ENCODE measurements at regions not wholly inside any gene's neighbourhood (a gene's known extent, or its start where the extent isn't known, plus 50 kb on each side); places are given as distances from the start of the nearest gene placed in this dataset.

DNA sequence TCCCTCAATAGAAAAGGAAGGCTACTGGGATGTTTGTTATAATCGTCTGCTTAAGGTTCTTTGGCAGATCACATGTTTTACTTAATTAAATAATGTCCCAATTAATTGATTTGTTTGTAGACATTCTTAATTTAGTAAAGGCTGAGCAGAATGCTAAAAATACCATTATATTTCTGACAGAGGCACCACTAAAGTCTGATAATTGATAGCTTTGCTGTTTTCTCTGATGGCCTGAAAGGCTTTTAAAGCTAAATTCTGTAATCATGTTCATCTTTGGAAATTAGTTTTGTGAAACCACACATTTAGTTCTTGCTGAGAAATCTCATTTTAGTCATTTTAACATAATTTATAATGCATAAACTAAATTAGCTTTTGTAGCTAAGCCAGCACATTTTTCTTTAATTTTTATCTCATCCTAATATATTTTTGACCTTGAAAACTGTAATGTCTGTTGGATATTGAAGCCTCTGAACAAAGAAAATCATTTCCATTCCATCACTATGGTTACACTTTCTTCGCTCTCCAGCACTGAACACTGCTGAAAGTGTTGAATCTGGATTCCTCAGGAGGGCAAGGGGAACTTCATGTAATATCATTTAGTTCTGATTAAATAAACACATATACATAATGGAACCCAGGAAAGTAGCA lies 329.4 kb downstream of the ELAVL2 start:
- Histone ChIP-seq H2AFZ (ENCODE audit: low read length) (no peak overlapping the region), H3K9me3 (ENCODE audit: low read length) (no peaks in the 10 kb centered on the region), H3K79me2 (ENCODE audit: insufficient read depth, low read depth, low read length) (no peaks in the 10 kb centered on the region), H3K4me1 (ENCODE audit: insufficient read depth, low read length, poor library complexity, severe bottlenecking) (no peaks in the 10 kb centered on the region), H3K9me2 (ENCODE audit: insufficient read depth, low read length) (no peaks in the 10 kb centered on the region), H4K20me1 (ENCODE audit: insufficient read depth, low read length) (no peaks in the 10 kb centered on the region), H3K27ac (ENCODE audit: low read depth, low read length, poor library complexity, severe bottlenecking) (no peak overlapping the region), H3K4me2 (ENCODE audit: low read length) (no peak overlapping the region), H3K36me3 (ENCODE audit: insufficient read depth, low read length) (no peaks in the 10 kb centered on the region), H3K4me3 (ENCODE audit: low read depth, low read length, poor library complexity, severe bottlenecking) (no peak overlapping the region)
- DNase-seq (ENCODE audit: low spot score), result no peak
- TF ChIP-seq CTCF (conservative IDR thresholded peaks at IDR 0.05; ENCODE audit: low read length) (no peak), EZH2phosphoT487 (IDR thresholded peaks at IDR 0.05; ENCODE audit: borderline replicate concordance, low read depth, low read length) (no peak)
- CTCF ChIA-PET (ENCODE audit: unreplicated experiment), result no interaction called here
- POLR2A ChIA-PET, result no interaction called here
- BruUV-seq (replicated peaks), result no TSS peak
- intact Hi-C loops (cut with micrococcal nuclease; ENCODE audit: unreplicated experiment), result loop anchor here (10.0 kb wide), 1 partner anchor 372 kb away; no protein-coding TSS in a partner anchor

DNA sequence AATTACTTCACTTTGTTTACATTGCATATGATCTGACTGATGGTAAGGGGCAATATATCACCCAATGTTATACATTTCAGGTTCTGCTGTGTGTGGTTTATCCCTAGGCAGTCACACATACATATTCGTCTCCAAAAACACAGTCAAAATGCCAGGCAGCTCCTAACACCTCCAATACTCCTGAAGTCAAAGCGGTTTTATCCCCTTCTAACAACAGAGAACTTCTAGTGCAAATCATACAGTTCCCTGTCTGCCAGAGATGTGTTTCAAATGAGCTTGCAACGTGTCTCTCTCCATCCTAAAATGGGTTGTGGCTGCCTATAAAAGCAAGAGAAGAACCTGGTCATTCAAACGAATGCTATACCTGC lies 328.9 kb downstream of the ELAVL2 start:
- intact Hi-C loops (cut with micrococcal nuclease; ENCODE audit: unreplicated experiment), result loop anchor here (10.0 kb wide), 1 partner anchor 372 kb away; no protein-coding TSS in a partner anchor
- Histone ChIP-seq H3K4me1 (ENCODE audit: insufficient read depth, low read length, poor library complexity, severe bottlenecking) (no peaks in the 10 kb centered on the region), H3K36me3 (ENCODE audit: insufficient read depth, low read length) (no peaks in the 10 kb centered on the region), H4K20me1 (ENCODE audit: insufficient read depth, low read length) (no peaks in the 10 kb centered on the region), H2AFZ (ENCODE audit: low read length) (no peak overlapping the region), H3K9me3 (ENCODE audit: low read length) (no peaks in the 10 kb centered on the region), H3K79me2 (ENCODE audit: insufficient read depth, low read depth, low read length) (no peaks in the 10 kb centered on the region), H3K4me2 (ENCODE audit: low read length) (no peak overlapping the region), H3K4me3 (ENCODE audit: low read depth, low read length, poor library complexity, severe bottlenecking) (no peak overlapping the region), H3K27ac (ENCODE audit: low read depth, low read length, poor library complexity, severe bottlenecking) (no peak overlapping the region), H3K9me2 (ENCODE audit: insufficient read depth, low read length) (no peaks in the 10 kb centered on the region)
- POLR2A ChIA-PET, result interaction anchor here (0.9 to 1.1 kb wide), 2 partner anchors 10 to 25 kb away, joined by 3 read pairs; no protein-coding TSS in a partner anchor
- CTCF ChIA-PET (ENCODE audit: unreplicated experiment), result no interaction called here
- no peak for DNase-seq (ENCODE audit: low spot score)
- no peak for TF ChIP-seq CTCF (conservative IDR thresholded peaks at IDR 0.05; ENCODE audit: low read length)
- TF ChIP-seq EZH2phosphoT487 (IDR thresholded peaks at IDR 0.05; ENCODE audit: borderline replicate concordance, low read depth, low read length), result no peak
- BruUV-seq (replicated peaks), result no TSS peak

GRCh38 chr9:23502004-23502403 lies 324.0 kb downstream of the ELAVL2 start:
- H3K4me2 ChIP-seq (ENCODE audit: low read length), result no peak overlapping the region
- H3K79me2 ChIP-seq (ENCODE audit: insufficient read depth, low read depth, low read length), result no peaks in the 10 kb centered on the region
- intact Hi-C loops (cut with micrococcal nuclease; ENCODE audit: unreplicated experiment), result no loop called here
- DNase-seq (ENCODE audit: low spot score), result no peak
- ChIA-PET CTCF (ENCODE audit: unreplicated experiment) (no interaction called here), POLR2A (no interaction called here)
- BruUV-seq (replicated peaks), result no TSS peak
- no peak overlapping the region for H2AFZ ChIP-seq (ENCODE audit: low read length)
- no peaks in the 10 kb centered on the region for H4K20me1 ChIP-seq (ENCODE audit: insufficient read depth, low read length)
- TF ChIP-seq EZH2phosphoT487 (IDR thresholded peaks at IDR 0.05; ENCODE audit: borderline replicate concordance, low read depth, low read length) (no peak), CTCF (conservative IDR thresholded peaks at IDR 0.05; ENCODE audit: low read length) (no peak)
- H3K4me3 ChIP-seq (ENCODE audit: low read depth, low read length, poor library complexity, severe bottlenecking), result no peak overlapping the region
- no peaks in the 10 kb centered on the region for H3K36me3 ChIP-seq (ENCODE audit: insufficient read depth, low read length)
- no peaks in the 10 kb centered on the region for H3K4me1 ChIP-seq (ENCODE audit: insufficient read depth, low read length, poor library complexity, severe bottlenecking)
- no peak overlapping the region for H3K27ac ChIP-seq (ENCODE audit: low read depth, low read length, poor library complexity, severe bottlenecking)
- H3K9me3 ChIP-seq (ENCODE audit: low read length), result no peaks in the 10 kb centered on the region
- no peaks in the 10 kb centered on the region for H3K9me2 ChIP-seq (ENCODE audit: insufficient read depth, low read length)

Data from OCI-LY7 (cell line).